HFFc6 (cell line): ENCODE measurements at regions not wholly inside any gene's neighbourhood (a gene's known extent, or its start where the extent isn't known, plus 50 kb on each side); places are given as distances from the start of the nearest gene placed in this dataset.

ENCODE experiments used
- DNase-seq: peaks from one replicate; pipeline ENCODE4 v3.0.0-alpha.2; 2018
- H3K27ac Mint-ChIP-seq: 2 replicates; pipeline ENCODE4 v1.8.0; 2020; ENCODE audit warnings: mild to moderate bottlenecking, mixed read lengths
- H3K27me3 Mint-ChIP-seq: 2 replicates; pipeline ENCODE4 v1.8.0; 2021; ENCODE audit warnings: mild to moderate bottlenecking, moderate library complexity, mixed read lengths; ENCODE audit not compliant: insufficient read depth
- H3K36me3 Mint-ChIP-seq: 2 replicates; pipeline ENCODE4 v1.8.0; 2021; ENCODE audit warnings: low read depth, mixed read lengths
- H3K4me1 Mint-ChIP-seq: 2 replicates; pipeline ENCODE4 v1.8.0; 2020; ENCODE audit warnings: low read depth, mixed read lengths
- H3K4me3 Mint-ChIP-seq: 2 replicates; pipeline ENCODE4 v1.8.0; 2020; ENCODE audit warnings: mild to moderate bottlenecking, moderate library complexity, mixed read lengths
- H3K9me3 Mint-ChIP-seq: 2 replicates; pipeline ENCODE4 v1.8.0; 2020; ENCODE audit warnings: mild to moderate bottlenecking, mixed read lengths
- TF ChIP-seq, protein P1 (sequence below): fragments of 200-600 bp; sonication (generic); IDR thresholded peaks from 2 replicates; pipeline ENCODE4 v1.5.0; 2021; ENCODE audit warnings: antibody characterized with exemption, mild to moderate bottlenecking

DNA sequence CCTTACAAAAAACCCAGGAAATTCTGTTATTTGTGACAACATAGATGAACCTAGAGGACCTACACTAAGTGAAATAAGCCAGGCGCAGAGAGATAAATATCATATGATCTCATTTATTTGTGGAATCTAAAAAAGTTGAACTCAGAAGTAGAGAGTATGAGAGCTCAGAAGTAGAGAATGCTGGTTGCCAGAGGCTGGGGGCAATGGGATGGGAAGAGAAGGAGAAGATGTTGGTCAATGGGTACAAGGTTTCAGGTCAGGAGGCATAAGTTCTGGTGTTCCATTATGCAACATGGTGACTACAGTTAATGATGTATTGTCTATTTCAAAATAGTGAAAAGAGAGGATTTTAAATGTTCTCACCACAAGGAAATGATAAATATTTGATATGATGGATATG is 259.1 kb upstream of the POU3F1 start:
- Mint-ChIP-seq H3K27me3 (0 out of 2 replicates have a peak, but pooled peaks cover 3% of the 10 kb centered on the region), H3K9me3 (no peaks in the 10 kb centered on the region), H3K4me1 (no peaks in the 10 kb centered on the region), H3K4me3 (no peak overlapping the region), H3K27ac (no peak overlapping the region), H3K36me3 (no peaks in the 10 kb centered on the region)
- TF ChIP-seq, protein P1, sequence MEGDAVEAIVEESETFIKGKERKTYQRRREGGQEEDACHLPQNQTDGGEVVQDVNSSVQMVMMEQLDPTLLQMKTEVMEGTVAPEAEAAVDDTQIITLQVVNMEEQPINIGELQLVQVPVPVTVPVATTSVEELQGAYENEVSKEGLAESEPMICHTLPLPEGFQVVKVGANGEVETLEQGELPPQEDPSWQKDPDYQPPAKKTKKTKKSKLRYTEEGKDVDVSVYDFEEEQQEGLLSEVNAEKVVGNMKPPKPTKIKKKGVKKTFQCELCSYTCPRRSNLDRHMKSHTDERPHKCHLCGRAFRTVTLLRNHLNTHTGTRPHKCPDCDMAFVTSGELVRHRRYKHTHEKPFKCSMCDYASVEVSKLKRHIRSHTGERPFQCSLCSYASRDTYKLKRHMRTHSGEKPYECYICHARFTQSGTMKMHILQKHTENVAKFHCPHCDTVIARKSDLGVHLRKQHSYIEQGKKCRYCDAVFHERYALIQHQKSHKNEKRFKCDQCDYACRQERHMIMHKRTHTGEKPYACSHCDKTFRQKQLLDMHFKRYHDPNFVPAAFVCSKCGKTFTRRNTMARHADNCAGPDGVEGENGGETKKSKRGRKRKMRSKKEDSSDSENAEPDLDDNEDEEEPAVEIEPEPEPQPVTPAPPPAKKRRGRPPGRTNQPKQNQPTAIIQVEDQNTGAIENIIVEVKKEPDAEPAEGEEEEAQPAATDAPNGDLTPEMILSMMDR, result no peak
- DNase-seq, result no peak

DNA sequence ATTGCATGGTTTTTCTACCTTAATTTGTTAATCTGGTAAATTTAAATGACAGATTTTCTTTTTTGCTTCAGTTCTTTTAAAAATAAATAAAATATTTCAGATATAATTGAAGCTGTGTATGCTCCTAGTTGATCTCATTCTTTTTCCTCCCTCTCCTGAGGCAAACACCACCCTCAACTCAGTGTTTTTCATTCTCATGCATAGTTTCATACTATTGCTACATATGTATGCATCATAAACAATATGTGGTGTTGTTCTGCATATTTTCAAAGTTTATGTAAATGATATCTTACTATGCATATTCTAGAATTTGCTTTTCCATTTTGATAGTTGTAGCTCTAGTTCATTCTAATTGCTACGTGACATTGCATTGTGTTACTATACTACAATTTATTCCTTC is 257.2 kb upstream of the POU3F1 start:
- DNase-seq, result no peak
- no peak overlapping the region for H3K27ac Mint-ChIP-seq
- 0 out of 2 replicates have a peak, but pooled peaks cover 3% of the 10 kb centered on the region for H3K27me3 Mint-ChIP-seq
- TF ChIP-seq, protein P1, result no peak
- no peaks in the 10 kb centered on the region for H3K4me1 Mint-ChIP-seq
- no peak overlapping the region for H3K4me3 Mint-ChIP-seq
- H3K9me3 Mint-ChIP-seq, result no peaks in the 10 kb centered on the region
- no peaks in the 10 kb centered on the region for H3K36me3 Mint-ChIP-seq

DNA sequence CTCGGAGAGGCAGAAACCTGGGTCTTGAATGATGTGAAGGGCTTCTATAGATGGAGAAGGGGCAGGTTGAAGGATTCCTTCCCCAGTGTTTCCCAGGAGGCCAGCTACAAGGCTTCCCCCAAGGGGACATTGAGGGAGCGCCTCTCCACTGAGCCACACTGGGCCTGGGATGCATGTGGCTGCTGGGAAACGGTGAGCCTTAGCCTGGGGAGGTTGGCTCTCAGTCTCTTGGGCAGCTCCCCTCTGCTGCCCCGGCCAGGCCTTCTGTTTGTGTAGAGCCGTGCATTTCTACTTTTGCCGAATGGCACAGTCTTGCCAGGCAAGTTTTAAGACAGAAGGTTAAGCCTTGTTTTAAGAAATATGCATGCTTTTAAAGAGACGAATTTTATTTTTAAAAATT is 254.4 kb upstream of the POU3F1 start:
- H3K4me1 Mint-ChIP-seq, result no peaks in the 10 kb centered on the region
- H3K9me3 Mint-ChIP-seq, result no peaks in the 10 kb centered on the region
- H3K36me3 Mint-ChIP-seq, result no peaks in the 10 kb centered on the region
- no peak overlapping the region for H3K27ac Mint-ChIP-seq
- no peak overlapping the region for H3K4me3 Mint-ChIP-seq
- no peak for DNase-seq
- TF ChIP-seq, protein P1, result no peak
- peaks cover 4% of the 10 kb centered on the region; the same call in 1 of the 2 replicates for H3K27me3 Mint-ChIP-seq

DNA sequence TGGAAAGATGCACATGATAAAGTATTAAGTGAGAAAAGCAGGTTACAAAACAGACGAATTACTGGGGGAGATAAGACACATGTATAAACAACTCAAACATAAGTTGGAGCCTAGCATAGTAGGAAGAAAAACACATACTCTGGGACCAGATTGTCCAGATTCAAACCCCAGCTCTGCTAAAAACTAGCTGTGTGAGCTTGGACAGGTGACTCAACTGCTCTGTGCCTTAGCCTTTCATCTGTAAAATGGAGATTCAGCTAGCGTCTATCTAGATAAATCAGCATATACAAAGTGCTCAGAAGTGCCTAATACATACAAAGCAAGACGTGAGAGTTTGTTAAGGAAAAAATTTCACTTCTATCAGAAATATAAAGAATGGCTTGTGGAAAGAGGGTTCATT is 254.0 kb upstream of the POU3F1 start:
- Mint-ChIP-seq H3K9me3 (no peaks in the 10 kb centered on the region), H3K36me3 (no peaks in the 10 kb centered on the region), H3K27me3 (peaks cover 6% of the 10 kb centered on the region; the same call in 1 of the 2 replicates), H3K4me3 (no peak overlapping the region), H3K4me1 (no peaks in the 10 kb centered on the region), H3K27ac (no peak overlapping the region)
- TF ChIP-seq, protein P1, result no peak
- DNase-seq, result no peak

DNA sequence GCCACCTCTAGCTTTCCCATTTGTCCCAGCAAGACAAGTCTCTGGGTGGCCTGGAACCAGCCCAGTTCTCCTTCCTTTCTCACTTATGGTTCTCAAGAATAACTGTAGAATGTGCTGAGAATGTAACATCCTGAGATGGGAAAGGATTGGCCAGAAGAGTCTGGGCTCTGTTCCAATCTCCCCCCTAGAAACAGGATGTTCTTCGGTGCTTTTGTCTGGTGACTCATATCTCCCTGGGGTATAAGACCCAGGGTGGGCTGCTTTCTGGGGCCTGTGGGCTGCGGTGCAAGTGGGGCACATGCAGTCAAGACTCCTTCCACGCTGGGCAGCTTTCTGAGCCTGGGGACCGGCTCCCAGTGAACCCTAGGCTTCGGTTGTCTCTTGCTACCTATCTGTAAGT is 251.2 kb upstream of the POU3F1 start:
- TF ChIP-seq, protein P1, result no peak
- no peaks in the 10 kb centered on the region for H3K36me3 Mint-ChIP-seq
- H3K27me3 Mint-ChIP-seq, result peaks cover 11% of the 10 kb centered on the region
- DNase-seq, result no peak
- no peaks in the 10 kb centered on the region for H3K9me3 Mint-ChIP-seq
- H3K27ac Mint-ChIP-seq, result no peak overlapping the region
- no peaks in the 10 kb centered on the region for H3K4me1 Mint-ChIP-seq
- no peak overlapping the region for H3K4me3 Mint-ChIP-seq

DNA sequence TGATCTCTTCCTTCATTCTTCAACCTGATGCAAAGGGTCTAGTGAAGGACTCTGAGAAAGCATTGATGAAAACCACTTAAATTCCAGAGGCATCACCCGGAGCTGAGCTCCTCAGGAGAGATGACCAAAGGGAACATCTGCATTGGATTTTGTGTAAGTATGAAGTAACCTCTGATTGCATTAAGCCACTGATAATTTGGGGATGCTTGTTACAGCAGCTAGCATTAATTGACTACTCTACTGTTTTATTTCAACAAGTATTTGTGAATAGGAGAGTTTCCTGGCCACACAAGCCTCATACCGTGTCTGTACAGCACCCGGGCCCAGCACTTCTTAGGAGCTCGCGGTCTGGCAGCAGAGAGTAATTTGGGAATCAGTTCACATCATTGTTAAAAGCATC is 250.7 kb upstream of the POU3F1 start:
- Mint-ChIP-seq H3K9me3 (no peaks in the 10 kb centered on the region), H3K4me3 (no peak overlapping the region), H3K27ac (no peak overlapping the region), H3K27me3 (peaks cover 13% of the 10 kb centered on the region), H3K36me3 (no peaks in the 10 kb centered on the region), H3K4me1 (no peaks in the 10 kb centered on the region)
- no peak for DNase-seq
- TF ChIP-seq, protein P1, result no peak
